SK-N-SH treated with all-trans-retinoic acid at 6 μM for 48 hours (cell line): ENCODE measurements at regions not wholly inside any gene's neighbourhood (a gene's known extent, or its start where the extent isn't known, plus 50 kb on each side); places are given as distances from the start of the nearest gene placed in this dataset.

ENCODE experiments used
- ATAC-seq: fragments of 200-7000 bp; cut with Tn5 transposase; 3 replicates; pipeline ENCODE4 v1.9.1; 2020; ENCODE audit warnings: mild to moderate bottlenecking, moderate library complexity
- ARNTL ChIP-seq: fragments of 450-650 bp; formaldehyde crosslinking; IDR thresholded peaks from 2 replicates; pipeline ENCODE4 v1.5.0; 2020; ENCODE audit warnings: low read depth, mild to moderate bottlenecking, moderate library complexity, borderline replicate concordance
- CREB5 ChIP-seq: fragments of 250-450 bp; sonication (Bioruptor Pico); IDR thresholded peaks from 2 replicates; pipeline ENCODE4 v1.5.1; 2020; ENCODE audit warnings: low read depth, mild to moderate bottlenecking, moderate library complexity
- CSDC2 ChIP-seq: fragments of 250-450 bp; sonication (Bioruptor Pico); IDR thresholded peaks from 2 replicates; pipeline ENCODE4 v1.5.0; 2020; ENCODE audit warnings: mild to moderate bottlenecking, moderate library complexity
- CSRNP3 ChIP-seq: fragments of 250-450 bp; sonication (Bioruptor Pico); IDR thresholded peaks from 2 replicates; pipeline ENCODE4 v1.5.1; 2021; ENCODE audit warnings: mild to moderate bottlenecking, moderate library complexity
- ESRRG ChIP-seq: fragments of 250-450 bp; sonication (Bioruptor Pico); IDR thresholded peaks from 2 replicates; pipeline ENCODE4 v1.6.1; 2021; ENCODE audit warnings: mild to moderate bottlenecking
- GLIS3 ChIP-seq: fragments of 250-450 bp; sonication (Bioruptor Pico); IDR thresholded peaks from 2 replicates; pipeline ENCODE4 v1.5.0; 2020; ENCODE audit warnings: mild to moderate bottlenecking, moderate library complexity
- ISL1 ChIP-seq: fragments of 250-450 bp; sonication (Bioruptor Pico); IDR thresholded peaks from 2 replicates; pipeline ENCODE4 v2.1.2; 2022; ENCODE audit warnings: mild to moderate bottlenecking, moderate library complexity
- OSR1 ChIP-seq: fragments of 250-450 bp; sonication (Bioruptor Pico); IDR thresholded peaks from 2 replicates; pipeline ENCODE4 v1.8.0; 2022; ENCODE audit warnings: moderate library complexity, mild to moderate bottlenecking, inconsistent platforms
- PATZ1 ChIP-seq: fragments of 250-450 bp; sonication (Bioruptor Pico); IDR thresholded peaks from 2 replicates; pipeline ENCODE4 v1.8.0; 2020; ENCODE audit warnings: mild to moderate bottlenecking, moderate library complexity, borderline replicate concordance
- POU6F1 ChIP-seq: fragments of 250-450 bp; sonication (Bioruptor Pico); IDR thresholded peaks from 2 replicates; pipeline ENCODE4 v1.8.0; 2021; ENCODE audit warnings: low read depth, mild to moderate bottlenecking, moderate library complexity, borderline replicate concordance
- PPARA ChIP-seq: fragments of 250-450 bp; sonication (Bioruptor Pico); IDR thresholded peaks from 2 replicates; pipeline ENCODE4 v1.5.0; 2020; ENCODE audit warnings: mild to moderate bottlenecking, borderline replicate concordance
- RARB ChIP-seq: fragments of 250-450 bp; sonication (Bioruptor Pico); IDR thresholded peaks from 2 replicates; pipeline ENCODE4 v1.8.0; 2021; ENCODE audit warnings: mild to moderate bottlenecking, moderate library complexity
- SNAI2 ChIP-seq: fragments of 250-450 bp; sonication (Bioruptor Pico); IDR thresholded peaks from 2 replicates; pipeline ENCODE4 v1.5.0; 2020; ENCODE audit warnings: mild to moderate bottlenecking, moderate library complexity
- TCF4 ChIP-seq: fragments of 250-450 bp; sonication (Bioruptor Pico); IDR thresholded peaks from 2 replicates; pipeline ENCODE4 v1.8.0; 2021; ENCODE audit warnings: mild to moderate bottlenecking, moderate library complexity, borderline replicate concordance
- TOX ChIP-seq: fragments of 250-450 bp; sonication (Bioruptor Pico); IDR thresholded peaks from 2 replicates; pipeline ENCODE4 v1.8.0; 2021; ENCODE audit warnings: mild to moderate bottlenecking, moderate library complexity, borderline replicate concordance
- TSHZ2 ChIP-seq: fragments of 250-450 bp; sonication (Bioruptor Pico); IDR thresholded peaks from 2 replicates; pipeline ENCODE4 v1.5.0; 2020; ENCODE audit warnings: mild to moderate bottlenecking, moderate library complexity
- ZC3H10 ChIP-seq: fragments of 250-450 bp; sonication (Bioruptor Pico); IDR thresholded peaks from 2 replicates; pipeline ENCODE4 v1.5.1; 2021; ENCODE audit warnings: mild to moderate bottlenecking, moderate library complexity
- ZFP30 ChIP-seq: fragments of 450-650 bp; formaldehyde crosslinking; IDR thresholded peaks from 2 replicates; pipeline ENCODE4 v1.5.0; 2022; ENCODE audit warnings: mild to moderate bottlenecking, moderate library complexity
- ZNF565 ChIP-seq: fragments of 450-650 bp; formaldehyde crosslinking; conservative IDR thresholded peaks from 2 replicates; pipeline ENCODE4 v1.5.0; 2020; ENCODE audit warnings: low read depth, mild to moderate bottlenecking, moderate library complexity
- ZNF70 ChIP-seq: fragments of 450-650 bp; formaldehyde crosslinking; IDR thresholded peaks from 2 replicates; pipeline ENCODE4 v1.5.0; 2020; ENCODE audit warnings: mild to moderate bottlenecking, moderate library complexity
- ZNF8 ChIP-seq: fragments of 450-650 bp; formaldehyde crosslinking; IDR thresholded peaks from 2 replicates; pipeline ENCODE4 v1.5.0; 2020; ENCODE audit warnings: mild to moderate bottlenecking, moderate library complexity

- no peak for ATAC-seq
- TF ChIP-seq PATZ1 (CRISPR knock-in tag) (no peak), TOX (CRISPR knock-in tag) (no peak), ZNF8 (CRISPR knock-in tag) (no peak), ESRRG (CRISPR knock-in tag) (no peak), ZNF565 (CRISPR knock-in tag) (no peak), SNAI2 (CRISPR knock-in tag) (no peak), OSR1 (CRISPR knock-in tag) (no peak), POU6F1 (CRISPR knock-in tag) (no peak), TSHZ2 (CRISPR knock-in tag) (no peak), CREB5 (CRISPR knock-in tag) (no peak), ARNTL (CRISPR knock-in tag) (no peak), TCF4 (CRISPR knock-in tag) (no peak), ISL1 (CRISPR knock-in tag) (no peak), PPARA (CRISPR knock-in tag) (no peak), ZC3H10 (CRISPR knock-in tag) (no peak), RARB (no peak), ZNF70 (CRISPR knock-in tag) (no peak)
Measured at GRCh38 chr4:180203349-180203748, 2039.9 kb upstream of the TENM3 start.

GRCh38 chr4:180205276-180205675 lies 2037.9 kb upstream of the TENM3 start:
- no peak for ATAC-seq
- TF ChIP-seq CSRNP3 (no peak), ZNF70 (CRISPR knock-in tag) (no peak), ZFP30 (no peak), ZNF8 (CRISPR knock-in tag) (no peak), GLIS3 (CRISPR knock-in tag) (no peak), OSR1 (CRISPR knock-in tag) (no peak), PPARA (CRISPR knock-in tag) (no peak), PATZ1 (CRISPR knock-in tag) (no peak), ZNF565 (CRISPR knock-in tag) (no peak), CSDC2 (CRISPR knock-in tag) (no peak), SNAI2 (CRISPR knock-in tag) (no peak), ZC3H10 (CRISPR knock-in tag) (no peak), ISL1 (CRISPR knock-in tag) (no peak)
